Prostate gland (tissue), 2 donors: ENCODE measurements at regions not wholly inside any gene's neighbourhood (a gene's known extent, or its start where the extent isn't known, plus 50 kb on each side); places are given as distances from the start of the nearest gene placed in this dataset.

ENCODE experiments used
- CTCF ChIP-seq, 4 experiments: fragments of 200-600 bp in 2 of 4; fragments of 450-650 bp in 2 of 4; sonication (generic) in 2 of 4; IDR thresholded peaks; 1 replicate in 3 of 4; 2 replicates in 1 of 4; pipeline ENCODE4 v1.5.1; 2016 to 2019; ENCODE audit warnings: antibody characterized with exemption in 4 of 4, mild to moderate bottlenecking in 2 of 4, moderate library complexity in 2 of 4
- POLR2A ChIP-seq: fragments of 450-650 bp; IDR thresholded peaks from one replicate; pipeline ENCODE4 v1.6.1; 2016; ENCODE audit warnings: antibody characterized with exemption, mild to moderate bottlenecking
- POLR2AphosphoS5 ChIP-seq: sonication (generic); formaldehyde crosslinking; IDR thresholded peaks from one replicate; pipeline ENCODE4 v1.6.1; 2017; ENCODE audit warnings: antibody characterized with exemption

DNA sequence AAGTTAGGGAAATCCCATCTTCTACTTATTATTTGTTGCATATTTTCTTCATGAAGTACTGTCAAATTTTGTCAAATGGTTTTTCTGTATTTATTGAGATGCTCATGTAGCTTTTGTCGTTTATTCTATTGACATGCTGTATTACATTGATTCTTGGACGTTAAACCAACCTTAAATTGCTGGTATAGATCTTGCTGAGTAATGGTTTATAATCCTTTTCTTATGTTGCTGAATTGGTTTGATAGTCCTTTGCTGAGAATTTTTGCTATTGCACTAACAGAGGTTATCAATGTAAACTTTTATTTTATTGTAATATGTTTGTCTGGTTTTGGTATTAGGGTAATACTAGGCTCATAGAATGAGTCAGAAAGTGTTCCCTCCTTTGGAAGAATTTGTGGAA is 54.3 kb upstream of the COL6A5 start:
- TF ChIP-seq CTCF (IDR thresholded peaks at IDR 0.05) (no peak), POLR2A (no peak), POLR2AphosphoS5 (no peak)
